Activated CD8-positive, alpha-beta T cell treated with anti-CD3 and anti-CD28 coated beads, Interleukin-2, amount 10 ng/mL, durations not matched to agents 7 days and 5 days (primary cell): ENCODE measurements at regions not wholly inside any gene's neighbourhood (a gene's known extent, or its start where the extent isn't known, plus 50 kb on each side); places are given as distances from the start of the nearest gene placed in this dataset.

ENCODE experiments used
- ATAC-seq: fragments of 150-1000 bp; cut with Tn5 transposase; one replicate; pipeline ENCODE4 v1.10.0; 2021; ENCODE audit warnings: moderate library complexity
- CTCF ChIA-PET: fragments of 350-600 bp; sonication (Branson Sonifier 250); formaldehyde crosslinking; loops from one replicate; lab custom pipeline; 2021; ENCODE audit warnings: antibody characterized with exemption; lab: Charles Lee
- POLR2A ChIA-PET: fragments of 350-600 bp; sonication (Branson Sonifier 250); formaldehyde crosslinking; loops from one replicate; lab custom pipeline; 2021; ENCODE audit warnings: antibody characterized with exemption; lab: Charles Lee
- DNase-seq: peaks from one replicate; pipeline ENCODE4 v3.0.0-alpha.2; 2020
- H3K27ac Mint-ChIP-seq: one replicate; pipeline ENCODE4 v1.8.0; 2021; ENCODE audit warnings: mild to moderate bottlenecking, mixed read lengths
- H3K27me3 Mint-ChIP-seq: one replicate; pipeline ENCODE4 v1.8.0; 2021; ENCODE audit warnings: low read depth, mixed read lengths
- H3K36me3 Mint-ChIP-seq: one replicate; pipeline ENCODE4 v1.8.0; 2021; ENCODE audit warnings: low read depth, mixed read lengths
- H3K4me1 Mint-ChIP-seq: one replicate; pipeline ENCODE4 v1.8.0; 2021; ENCODE audit warnings: low read depth, mixed read lengths
- H3K4me3 Mint-ChIP-seq: one replicate; pipeline ENCODE4 v1.8.0; 2021; ENCODE audit warnings: mild to moderate bottlenecking, mixed read lengths
- H3K9me3 Mint-ChIP-seq: one replicate; pipeline ENCODE4 v1.8.0; 2022; ENCODE audit warnings: mixed read lengths; ENCODE audit not compliant: insufficient read depth

DNA sequence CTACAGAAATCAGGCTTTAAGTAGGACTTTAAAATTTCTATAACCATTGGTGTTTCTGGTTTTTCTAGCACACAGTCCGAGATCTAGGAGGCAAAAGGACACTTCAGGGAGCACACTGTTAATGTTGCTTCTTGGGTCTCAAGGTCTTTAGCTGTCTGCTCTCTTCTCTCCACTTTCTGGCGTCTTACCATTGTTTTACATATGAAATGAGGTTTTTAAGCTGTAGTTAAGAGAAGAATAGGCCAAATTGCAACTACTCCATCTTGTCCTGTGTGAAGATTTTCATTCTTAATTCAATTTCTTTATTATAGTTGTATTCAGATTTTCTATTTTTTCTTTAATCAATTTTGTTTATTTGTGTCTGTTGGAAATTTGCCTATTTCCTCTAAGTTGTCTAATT lies 151.4 kb downstream of the WNT7A start:
- ATAC-seq = no peak
- CTCF ChIA-PET = no interaction called here
- no peaks in the 10 kb centered on the region for H3K36me3 Mint-ChIP-seq

GRCh38 chr3:13727890-13728289 lies 152.0 kb downstream of the WNT7A start:
- H3K4me1 Mint-ChIP-seq = no peaks in the 10 kb centered on the region
- H3K36me3 Mint-ChIP-seq = no peaks in the 10 kb centered on the region
- no peak for DNase-seq
- ATAC-seq = no peak
- CTCF ChIA-PET = no interaction called here
- no peak overlapping the region for H3K4me3 Mint-ChIP-seq
- H3K27ac Mint-ChIP-seq = no peak overlapping the region
- H3K27me3 Mint-ChIP-seq = peaks cover 54% of the 10 kb centered on the region
- H3K9me3 Mint-ChIP-seq = peaks cover 3% of the 10 kb centered on the region
- POLR2A ChIA-PET = no interaction called here

More for the DNA sequence above, 151.4 kb downstream of the WNT7A start:
- Mint-ChIP-seq H3K27me3 (peaks cover 53% of the 10 kb centered on the region), H3K4me1 (no peaks in the 10 kb centered on the region), H3K4me3 (no peak overlapping the region), H3K9me3 (peaks cover 3% of the 10 kb centered on the region), H3K27ac (no peak overlapping the region)
- no peak for DNase-seq
- POLR2A ChIA-PET = no interaction called here

- Mint-ChIP-seq H3K36me3 (no peaks in the 10 kb centered on the region), H3K27me3 (peaks cover 40% of the 10 kb centered on the region), H3K9me3 (no peaks in the 10 kb centered on the region), H3K27ac (no peak overlapping the region), H3K4me3 (no peak overlapping the region), H3K4me1 (no peaks in the 10 kb centered on the region)
- ATAC-seq = no peak
- ChIA-PET POLR2A (no interaction called here), CTCF (interaction anchor here (0.9 kb wide), 1 partner anchor 11 kb away, joined by 3 read pairs; no protein-coding TSS in a partner anchor)
- DNase-seq = no peak
Observed at GRCh38 chr3:13723676-13724207, 156.1 kb downstream of the WNT7A start.

- Mint-ChIP-seq H3K27ac (no peak overlapping the region), H3K27me3 (peaks cover 30% of the 10 kb centered on the region), H3K4me1 (no peaks in the 10 kb centered on the region), H3K9me3 (no peaks in the 10 kb centered on the region), H3K4me3 (no peak overlapping the region), H3K36me3 (no peaks in the 10 kb centered on the region)
- DNase-seq (no peak), ATAC-seq (no peak)
- CTCF ChIA-PET = no interaction called here
- POLR2A ChIA-PET = interaction anchor here (0.7 kb wide), 1 partner anchor 66 kb away, joined by 3 read pairs; no protein-coding TSS in a partner anchor
Observed at GRCh38 chr3:13722178-13722577, 157.7 kb downstream of the WNT7A start.

- ATAC-seq (no peak), DNase-seq (no peak)
- H3K4me3 Mint-ChIP-seq = no peak overlapping the region
- no peaks in the 10 kb centered on the region for H3K4me1 Mint-ChIP-seq
- ChIA-PET CTCF (no interaction called here), POLR2A (no interaction called here)
- no peaks in the 10 kb centered on the region for H3K9me3 Mint-ChIP-seq
- H3K27me3 Mint-ChIP-seq = peaks cover 9% of the 10 kb centered on the region
- H3K36me3 Mint-ChIP-seq = no peaks in the 10 kb centered on the region
- no peak overlapping the region for H3K27ac Mint-ChIP-seq
Observed at GRCh38 chr3:13718436-13718835, 161.4 kb downstream of the WNT7A start.

DNA sequence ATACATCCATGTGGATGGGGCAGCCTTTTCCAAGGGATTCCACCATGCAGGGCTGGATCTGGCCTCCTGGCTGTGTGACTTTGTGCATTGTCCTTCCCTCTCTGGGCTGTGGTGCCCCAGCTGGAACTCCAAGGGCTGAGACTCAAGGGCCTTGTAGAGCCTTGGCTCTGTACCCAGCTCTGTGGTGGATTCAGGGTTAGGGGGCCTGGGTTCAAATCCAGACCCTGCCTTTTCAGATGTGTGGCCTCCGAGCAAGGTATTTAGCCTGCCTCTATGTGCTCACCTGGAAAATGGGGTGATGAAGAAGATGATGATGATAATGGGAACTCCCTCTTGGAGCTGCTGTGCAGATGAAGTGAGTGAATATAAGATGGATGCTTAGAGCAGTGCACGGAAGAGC lies 161.9 kb downstream of the WNT7A start:
- Mint-ChIP-seq H3K27ac (no peak overlapping the region), H3K9me3 (peaks cover 3% of the 10 kb centered on the region), H3K4me3 (no peak overlapping the region), H3K4me1 (no peaks in the 10 kb centered on the region), H3K27me3 (peaks cover 5% of the 10 kb centered on the region), H3K36me3 (no peaks in the 10 kb centered on the region)
- ChIA-PET POLR2A (no interaction called here), CTCF (no interaction called here)
- ATAC-seq = no peak
- no peak for DNase-seq

DNA sequence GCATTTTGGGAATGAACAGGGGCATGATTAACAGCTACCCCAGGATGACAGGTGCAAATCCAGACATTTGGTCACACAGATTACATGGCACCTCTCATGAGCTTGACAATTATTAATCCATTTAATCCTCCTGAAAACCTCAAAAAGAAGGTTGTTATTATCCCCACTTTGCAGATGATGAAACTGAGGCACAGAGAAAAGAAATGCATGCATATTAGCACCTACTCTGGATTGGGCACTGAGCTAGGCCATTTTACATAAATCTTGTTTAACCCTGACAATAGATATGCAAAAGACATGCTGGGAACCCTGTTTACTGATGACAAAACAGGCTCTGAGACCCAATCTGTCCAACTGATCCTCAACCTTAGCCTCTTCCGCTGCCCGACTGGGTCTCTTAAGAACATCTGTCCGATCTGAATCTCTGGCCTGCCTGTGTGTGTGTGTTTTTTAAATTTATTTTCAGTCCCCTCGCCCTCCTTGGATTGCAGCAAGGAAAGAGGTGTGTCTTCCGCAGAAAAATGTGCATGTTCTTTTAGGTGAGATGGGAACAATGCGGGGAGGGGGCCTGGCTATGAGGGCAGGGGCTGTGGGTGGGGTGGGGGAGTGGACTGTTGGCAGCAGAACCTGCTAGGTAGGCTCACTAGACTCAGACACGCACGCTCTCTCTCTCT lies 162.5 kb downstream of the WNT7A start:
- DNase-seq = no peak
- Mint-ChIP-seq H3K27me3 (peaks cover 2% of the 10 kb centered on the region), H3K36me3 (no peaks in the 10 kb centered on the region), H3K27ac (no peak overlapping the region), H3K4me3 (no peak overlapping the region), H3K4me1 (no peaks in the 10 kb centered on the region), H3K9me3 (peaks cover 9% of the 10 kb centered on the region)
- ATAC-seq = no peak
- CTCF ChIA-PET = no interaction called here
- POLR2A ChIA-PET = no interaction called here

GRCh38 chr3:13716540-13717221 lies 163.2 kb downstream of the WNT7A start:
- DNase-seq (no peak), ATAC-seq (no peak)
- H3K9me3 Mint-ChIP-seq = peaks cover 9% of the 10 kb centered on the region
- POLR2A ChIA-PET = no interaction called here
- CTCF ChIA-PET = no interaction called here
- no peaks in the 10 kb centered on the region for H3K27me3 Mint-ChIP-seq
- no peaks in the 10 kb centered on the region for H3K4me1 Mint-ChIP-seq
- H3K4me3 Mint-ChIP-seq = no peak overlapping the region
- H3K27ac Mint-ChIP-seq = no peak overlapping the region
- H3K36me3 Mint-ChIP-seq = no peaks in the 10 kb centered on the region

DNA sequence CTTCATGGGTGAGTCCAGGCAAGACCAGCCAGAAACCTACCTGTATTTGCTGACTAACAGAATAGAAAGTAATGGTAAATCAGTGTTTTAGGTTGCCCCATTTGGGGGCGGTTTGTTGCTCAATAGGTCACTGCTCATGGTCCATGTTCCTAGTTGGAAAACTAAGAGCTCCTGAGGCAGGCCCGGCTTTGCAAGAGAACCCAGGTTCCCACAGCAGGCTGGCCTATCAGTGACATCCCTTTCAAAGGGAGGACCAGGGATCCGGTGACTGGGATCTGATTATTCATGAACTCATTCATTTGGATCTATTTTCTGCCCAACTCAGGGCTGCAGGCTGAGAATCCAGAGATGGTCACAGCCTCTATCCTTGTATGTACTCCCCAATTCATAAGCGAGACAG lies 163.9 kb downstream of the WNT7A start:
- Mint-ChIP-seq H3K9me3 (peaks cover 9% of the 10 kb centered on the region), H3K4me3 (no peak overlapping the region), H3K27ac (no peak overlapping the region), H3K27me3 (no peaks in the 10 kb centered on the region), H3K36me3 (no peaks in the 10 kb centered on the region), H3K4me1 (no peaks in the 10 kb centered on the region)
- no peak for DNase-seq
- ChIA-PET CTCF (no interaction called here), POLR2A (no interaction called here)
- no peak for ATAC-seq

DNA sequence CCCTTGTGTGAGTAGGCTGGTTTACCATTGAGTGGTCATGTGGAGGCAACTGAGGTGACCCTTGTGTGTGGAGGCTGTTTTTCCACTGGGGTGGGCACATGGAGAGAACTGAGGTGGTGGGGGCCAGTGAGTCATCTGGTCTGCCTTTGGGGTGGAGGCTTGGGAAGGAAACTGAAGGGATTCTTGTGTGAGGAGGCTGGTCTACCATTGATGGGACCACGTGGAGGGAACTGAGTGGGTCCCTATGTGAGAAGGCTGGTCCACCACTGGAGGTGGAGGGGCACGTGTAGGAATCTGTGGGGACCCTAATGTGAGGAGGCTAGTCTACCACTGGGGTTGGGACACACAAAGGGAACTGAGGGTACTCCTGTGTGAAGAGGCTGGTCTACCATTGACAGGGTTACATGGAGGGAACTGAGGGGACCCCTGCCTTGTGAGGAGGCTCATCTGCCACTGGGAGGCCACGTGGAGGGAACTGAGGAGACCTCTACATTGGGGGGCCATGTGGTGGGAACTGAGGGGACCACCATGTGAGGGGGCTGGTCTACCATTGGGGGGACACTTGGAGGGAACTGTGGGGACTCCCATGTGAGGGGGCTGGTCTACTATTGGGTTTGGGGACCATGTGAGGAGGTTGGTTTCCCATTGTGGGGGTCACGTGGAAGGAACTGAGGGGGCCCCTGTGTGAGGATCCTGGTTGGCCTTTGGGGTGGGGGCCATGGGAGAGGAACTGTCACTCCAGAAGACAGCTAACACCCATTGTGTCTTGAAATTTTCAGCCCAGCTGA lies 164.5 kb downstream of the WNT7A start:
- DNase-seq = no peak
- H3K9me3 Mint-ChIP-seq = peaks cover 9% of the 10 kb centered on the region
- CTCF ChIA-PET = no interaction called here

GRCh38 chr3:13714251-13714916 lies 165.5 kb downstream of the FBLN2 start:
- DNase-seq (peak; percentile 12), ATAC-seq (no peak)
- POLR2A ChIA-PET = no interaction called here
- Mint-ChIP-seq H3K27me3 (no peaks in the 10 kb centered on the region), H3K27ac (no peak overlapping the region), H3K9me3 (peaks cover 9% of the 10 kb centered on the region), H3K4me1 (no peaks in the 10 kb centered on the region), H3K36me3 (no peaks in the 10 kb centered on the region), H3K4me3 (no peak overlapping the region)
- CTCF ChIA-PET = no interaction called here

More for the DNA sequence above, 164.5 kb downstream of the WNT7A start:
- POLR2A ChIA-PET = no interaction called here
- H3K27ac Mint-ChIP-seq = no peak overlapping the region
- ATAC-seq = no peak
- H3K4me3 Mint-ChIP-seq = no peak overlapping the region
- no peaks in the 10 kb centered on the region for H3K36me3 Mint-ChIP-seq
- no peaks in the 10 kb centered on the region for H3K27me3 Mint-ChIP-seq
- no peaks in the 10 kb centered on the region for H3K4me1 Mint-ChIP-seq
